ENCODE measurements at regions not wholly inside any gene's neighbourhood (a gene's known extent, or its start where the extent isn't known, plus 50 kb on each side); places are given as distances from the start of the nearest gene placed in this dataset.
"Not testable (repeated sequence)": the region's sequence is repeated elsewhere in the genome, so short reads cannot be mapped to it uniquely, and the experiment has no call there.

DNA sequence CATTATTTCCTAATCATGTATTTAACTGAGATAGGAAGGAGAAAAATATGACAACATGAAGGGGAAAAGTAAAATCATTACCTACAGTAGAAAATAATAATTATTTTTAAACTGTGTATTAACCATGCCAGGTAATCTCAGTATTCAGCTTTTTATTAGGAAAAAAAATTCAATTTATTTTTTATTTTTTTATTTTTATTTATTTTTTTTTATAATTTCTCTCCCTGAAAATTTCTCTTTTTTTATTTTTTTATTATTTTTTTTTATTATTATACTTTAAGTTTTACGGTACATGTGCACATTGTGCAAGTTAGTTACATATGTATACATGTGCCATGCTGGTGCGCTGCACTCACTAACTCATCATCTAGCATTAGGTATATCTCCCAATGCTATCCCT is 271.3 kb upstream of the LRRTM4 start:
- H3K4me1 ChIP-seq (ENCODE audit: control insufficient read depth, insufficient read depth, low read length); H3K9me3 ChIP-seq (ENCODE audit: control insufficient read depth, low read depth, low read length); DNase-seq; H3K27me3 ChIP-seq (ENCODE audit: control insufficient read depth, insufficient read depth, low read length); H3K36me3 ChIP-seq (ENCODE audit: control insufficient read depth, insufficient read depth, low read length); H3K27ac ChIP-seq (ENCODE audit: low read length); H3K4me3 ChIP-seq (ENCODE audit: low read length): not testable (repeated sequence)
- 100% methylated on average over 1 of the region's 2 CpGs for WGBS (ENCODE audit: insufficient coverage, low lambda C conversion rate)

- 40% methylated on average over 1 of the region's 2 CpGs for WGBS (ENCODE audit: insufficient coverage, low lambda C conversion rate)
- H3K4me3 ChIP-seq (ENCODE audit: low read length) = no peak overlapping the region
- H3K9me3 ChIP-seq (ENCODE audit: control insufficient read depth, low read depth, low read length) = no peaks in the 10 kb centered on the region
- H3K36me3 ChIP-seq (ENCODE audit: control insufficient read depth, insufficient read depth, low read length) = no peaks in the 10 kb centered on the region
- H3K4me1 ChIP-seq (ENCODE audit: control insufficient read depth, insufficient read depth, low read length) = no peaks in the 10 kb centered on the region
- no peak for DNase-seq
- H3K27ac ChIP-seq (ENCODE audit: low read length) = no peak overlapping the region
- H3K27me3 ChIP-seq (ENCODE audit: control insufficient read depth, insufficient read depth, low read length) = no peaks in the 10 kb centered on the region
Measured at GRCh38 chr2:77796397-77796796, 274.2 kb upstream of the LRRTM4 start.

GRCh38 chr2:77797088-77797487 is 274.9 kb upstream of the LRRTM4 start:
- WGBS (ENCODE audit: insufficient coverage, low lambda C conversion rate) = 20% methylated on average over 1 of the region's 1 CpG
- Histone ChIP-seq H3K27ac (ENCODE audit: low read length) (no peak overlapping the region), H3K27me3 (ENCODE audit: control insufficient read depth, insufficient read depth, low read length) (no peaks in the 10 kb centered on the region), H3K36me3 (ENCODE audit: control insufficient read depth, insufficient read depth, low read length) (no peaks in the 10 kb centered on the region), H3K9me3 (ENCODE audit: control insufficient read depth, low read depth, low read length) (no peaks in the 10 kb centered on the region), H3K4me3 (ENCODE audit: low read length) (no peak overlapping the region), H3K4me1 (ENCODE audit: control insufficient read depth, insufficient read depth, low read length) (no peaks in the 10 kb centered on the region)
- no peak for DNase-seq

GRCh38 chr2:77800410-77800809 is 278.2 kb upstream of the LRRTM4 start:
- no peak overlapping the region for H3K27ac ChIP-seq (ENCODE audit: low read length)
- no peaks in the 10 kb centered on the region for H3K9me3 ChIP-seq (ENCODE audit: control insufficient read depth, low read depth, low read length)
- H3K4me1 ChIP-seq (ENCODE audit: control insufficient read depth, insufficient read depth, low read length) = no peaks in the 10 kb centered on the region
- DNase-seq = no peak
- H3K27me3 ChIP-seq (ENCODE audit: control insufficient read depth, insufficient read depth, low read length) = no peaks in the 10 kb centered on the region
- H3K4me3 ChIP-seq (ENCODE audit: low read length) = no peak overlapping the region
- no peaks in the 10 kb centered on the region for H3K36me3 ChIP-seq (ENCODE audit: control insufficient read depth, insufficient read depth, low read length)

DNA sequence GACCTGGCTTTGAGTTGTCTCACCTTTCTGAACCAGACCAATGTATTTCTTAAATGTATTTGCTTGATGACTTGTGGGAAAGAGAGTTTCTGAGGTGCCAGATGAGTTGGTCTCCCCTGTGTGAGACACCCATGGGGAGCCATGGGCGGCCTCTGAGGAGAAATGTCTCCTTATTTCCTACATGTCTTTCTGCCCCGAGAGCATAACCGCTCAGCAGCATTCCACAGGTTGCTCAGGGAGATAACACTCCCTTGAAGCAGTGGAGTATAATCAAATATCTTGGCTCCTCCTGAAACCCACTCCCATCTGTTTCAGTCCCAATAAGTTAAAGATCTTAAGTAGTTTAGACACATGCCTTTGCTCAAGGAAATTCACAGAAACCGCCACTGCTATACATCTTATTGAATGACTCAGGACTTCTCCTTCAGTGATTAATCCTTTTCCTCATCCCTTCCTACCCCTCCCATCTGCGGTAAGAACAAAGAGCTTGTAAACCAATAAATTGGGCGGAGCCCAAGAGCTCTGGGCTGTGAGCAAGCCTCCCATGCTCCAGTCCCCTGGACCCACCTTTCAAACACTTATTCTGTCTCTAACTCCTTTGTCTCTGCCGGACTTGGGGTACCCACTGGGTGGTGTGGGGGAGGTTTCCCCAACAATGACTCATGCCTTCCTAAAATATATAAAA is 285.5 kb upstream of the LRRTM4 start:
- Histone ChIP-seq H3K27me3 (ENCODE audit: control insufficient read depth, insufficient read depth, low read length) (no peaks in the 10 kb centered on the region), H3K9me3 (ENCODE audit: control insufficient read depth, low read depth, low read length) (no peaks in the 10 kb centered on the region), H3K36me3 (ENCODE audit: control insufficient read depth, insufficient read depth, low read length) (no peaks in the 10 kb centered on the region), H3K4me1 (ENCODE audit: control insufficient read depth, insufficient read depth, low read length) (peaks cover 4% of the 10 kb centered on the region), H3K4me3 (ENCODE audit: low read length) (no peak overlapping the region), H3K27ac (ENCODE audit: low read length) (peak overlapping the region; percentile 33)
- DNase-seq = peak; percentile 21 to 39
- WGBS (ENCODE audit: insufficient coverage, low lambda C conversion rate) = no CpG with 5 or more reads among the region's 7 CpGs

GRCh38 chr2:77808599-77808998 is 286.4 kb upstream of the LRRTM4 start:
- Histone ChIP-seq H3K4me3 (ENCODE audit: low read length) (no peak overlapping the region), H3K36me3 (ENCODE audit: control insufficient read depth, insufficient read depth, low read length) (no peaks in the 10 kb centered on the region), H3K4me1 (ENCODE audit: control insufficient read depth, insufficient read depth, low read length) (peaks cover 4% of the 10 kb centered on the region), H3K27me3 (ENCODE audit: control insufficient read depth, insufficient read depth, low read length) (no peaks in the 10 kb centered on the region), H3K9me3 (ENCODE audit: control insufficient read depth, low read depth, low read length) (no peaks in the 10 kb centered on the region), H3K27ac (ENCODE audit: low read length) (no peak overlapping the region)
- no CpG with 5 or more reads among the region's 6 CpGs for WGBS (ENCODE audit: insufficient coverage, low lambda C conversion rate)
- no peak for DNase-seq

- Histone ChIP-seq H3K4me1 (ENCODE audit: control insufficient read depth, insufficient read depth, low read length) (peaks cover 4% of the 10 kb centered on the region), H3K36me3 (ENCODE audit: control insufficient read depth, insufficient read depth, low read length) (no peaks in the 10 kb centered on the region), H3K9me3 (ENCODE audit: control insufficient read depth, low read depth, low read length) (peaks cover 4% of the 10 kb centered on the region), H3K4me3 (ENCODE audit: low read length) (no peak overlapping the region), H3K27ac (ENCODE audit: low read length) (peak overlapping the region; percentile 20), H3K27me3 (ENCODE audit: control insufficient read depth, insufficient read depth, low read length) (no peaks in the 10 kb centered on the region)
- DNase-seq = peak in 1 of 2 donors; percentile 11
Measured at GRCh38 chr2:77813599-77813998, 291.4 kb upstream of the LRRTM4 start.

- Histone ChIP-seq H3K4me3 (ENCODE audit: low read length) (no peak overlapping the region), H3K27ac (ENCODE audit: low read length) (no peak overlapping the region), H3K4me1 (ENCODE audit: control insufficient read depth, insufficient read depth, low read length) (peaks cover 4% of the 10 kb centered on the region), H3K36me3 (ENCODE audit: control insufficient read depth, insufficient read depth, low read length) (no peaks in the 10 kb centered on the region), H3K27me3 (ENCODE audit: control insufficient read depth, insufficient read depth, low read length) (no peaks in the 10 kb centered on the region), H3K9me3 (ENCODE audit: control insufficient read depth, low read depth, low read length) (peaks cover 4% of the 10 kb centered on the region)
- no peak for DNase-seq
- no CpG with 5 or more reads among the region's 1 CpG for WGBS (ENCODE audit: insufficient coverage, low lambda C conversion rate)
Measured at GRCh38 chr2:77816618-77817017, 294.4 kb upstream of the LRRTM4 start.

DNA sequence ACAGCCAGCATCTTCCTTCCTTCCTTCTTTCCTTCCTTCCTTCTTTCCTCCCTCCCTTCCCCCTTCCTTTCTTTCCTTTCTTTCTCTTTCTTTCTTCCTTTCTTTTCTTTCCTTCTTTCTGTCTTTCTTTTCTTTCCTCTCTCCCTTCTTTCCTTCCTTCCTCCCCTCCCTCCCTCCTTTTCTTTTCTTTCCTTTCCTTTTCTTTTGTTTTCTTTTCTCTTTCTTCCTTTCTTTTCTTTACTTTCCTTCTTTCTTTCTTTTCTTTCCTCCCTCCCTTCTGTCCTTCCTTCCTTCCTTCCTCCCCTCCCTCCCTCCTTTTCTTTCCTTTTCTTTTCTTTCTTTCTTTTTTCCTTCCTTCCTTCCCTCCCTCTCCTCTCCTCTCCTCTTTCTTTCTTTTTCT is 296.0 kb upstream of the LRRTM4 start:
- Histone ChIP-seq H3K9me3 (ENCODE audit: control insufficient read depth, low read depth, low read length) (peaks cover 4% of the 10 kb centered on the region), H3K27ac (ENCODE audit: low read length) (no peak overlapping the region), H3K4me1 (ENCODE audit: control insufficient read depth, insufficient read depth, low read length) (peaks cover 8% of the 10 kb centered on the region), H3K4me3 (ENCODE audit: low read length) (no peak overlapping the region), H3K36me3 (ENCODE audit: control insufficient read depth, insufficient read depth, low read length) (no peaks in the 10 kb centered on the region), H3K27me3 (ENCODE audit: control insufficient read depth, insufficient read depth, low read length) (no peaks in the 10 kb centered on the region)
- no peak for DNase-seq

DNA sequence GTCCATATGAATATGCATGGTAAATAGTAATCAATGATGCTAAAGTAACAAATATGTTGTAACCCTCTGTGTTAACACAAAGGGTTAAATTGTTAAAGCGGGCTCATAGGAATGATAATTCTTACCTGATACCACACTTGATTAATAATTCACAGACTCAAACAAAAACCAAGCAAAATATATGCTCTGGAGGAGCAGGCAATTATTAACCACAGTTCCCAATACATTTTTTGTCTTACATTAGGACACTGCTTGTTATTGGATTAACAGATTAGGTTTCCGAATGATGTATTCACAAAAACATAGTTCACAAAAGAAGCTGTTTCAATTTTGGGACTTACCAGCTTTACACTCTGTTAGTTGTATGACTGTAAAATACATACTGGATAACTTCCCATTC is 300.9 kb upstream of the LRRTM4 start:
- WGBS (ENCODE audit: insufficient coverage, low lambda C conversion rate) = 29% methylated on average over 1 of the region's 2 CpGs
- H3K27ac ChIP-seq (ENCODE audit: low read length) = no peak overlapping the region
- H3K9me3 ChIP-seq (ENCODE audit: control insufficient read depth, low read depth, low read length) = peaks cover 3% of the 10 kb centered on the region
- no peak overlapping the region for H3K4me3 ChIP-seq (ENCODE audit: low read length)
- H3K4me1 ChIP-seq (ENCODE audit: control insufficient read depth, insufficient read depth, low read length) = peaks cover 3% of the 10 kb centered on the region
- H3K27me3 ChIP-seq (ENCODE audit: control insufficient read depth, insufficient read depth, low read length) = no peaks in the 10 kb centered on the region
- H3K36me3 ChIP-seq (ENCODE audit: control insufficient read depth, insufficient read depth, low read length) = no peaks in the 10 kb centered on the region
- DNase-seq = no peak

DNA sequence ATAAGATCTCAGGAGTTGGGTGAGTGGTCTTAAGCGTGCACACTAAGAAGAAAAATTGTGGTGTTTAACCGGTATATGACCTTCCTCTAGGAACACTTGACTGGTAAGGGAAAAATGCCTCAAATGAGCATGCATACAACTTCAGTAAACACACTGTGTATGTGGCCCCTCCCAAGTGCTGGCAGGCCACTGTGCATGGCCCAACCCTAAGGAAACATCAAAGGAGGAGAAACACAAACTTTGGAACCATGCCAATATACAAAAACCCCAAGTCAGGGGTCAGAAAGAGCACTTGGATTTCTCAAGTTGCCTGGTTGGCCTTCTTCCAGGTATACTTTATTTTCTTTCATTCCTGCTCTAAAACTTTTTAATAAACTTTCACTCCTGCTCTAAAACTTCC is 308.9 kb upstream of the LRRTM4 start:
- DNase-seq = no peak
- H3K4me3 ChIP-seq (ENCODE audit: low read length) = no peak overlapping the region
- WGBS (ENCODE audit: insufficient coverage, low lambda C conversion rate) = no CpG with 5 or more reads among the region's 2 CpGs

More for the DNA sequence above, 308.9 kb upstream of the LRRTM4 start:
- Histone ChIP-seq H3K27me3 (ENCODE audit: control insufficient read depth, insufficient read depth, low read length) (no peaks in the 10 kb centered on the region), H3K4me1 (ENCODE audit: control insufficient read depth, insufficient read depth, low read length) (no peaks in the 10 kb centered on the region), H3K27ac (ENCODE audit: low read length) (no peak overlapping the region), H3K9me3 (ENCODE audit: control insufficient read depth, low read depth, low read length) (no peaks in the 10 kb centered on the region), H3K36me3 (ENCODE audit: control insufficient read depth, insufficient read depth, low read length) (no peaks in the 10 kb centered on the region)
